Fibroblast of lung (primary cell): ENCODE measurements at regions not wholly inside any gene's neighbourhood (a gene's known extent, or its start where the extent isn't known, plus 50 kb on each side); places are given as distances from the start of the nearest gene placed in this dataset.

Experiments
- DNase-seq, 2 donors: peaks; one replicate each; pipeline versions ENCODE4 v3.0.0 to v3.0.0-alpha.2; 2010; ENCODE audit warnings: low read depth in 2 of 2
- H2AFZ ChIP-seq: 2 replicates; pipeline ENCODE4 v1.5.1; 2012; ENCODE audit warnings: low read length, control low read depth, inconsistent platforms
- H3K27ac ChIP-seq: 2 replicates; pipeline ENCODE4 v1.5.1; 2011; ENCODE audit warnings: low read length, control low read depth; ENCODE audit not compliant: insufficient read depth
- H3K27me3 ChIP-seq: 2 replicates; pipeline ENCODE4 v1.5.1; 2011; ENCODE audit warnings: mild to moderate bottlenecking, low read length; ENCODE audit not compliant: control insufficient read depth, insufficient read depth
- H3K36me3 ChIP-seq: 2 replicates; pipeline ENCODE4 v1.5.1; 2011; ENCODE audit warnings: low read length; ENCODE audit not compliant: control insufficient read depth, insufficient read depth
- H3K4me1 ChIP-seq: 2 replicates; pipeline ENCODE4 v1.5.1; 2011; ENCODE audit warnings: low read length; ENCODE audit not compliant: control insufficient read depth, insufficient read depth; ENCODE audit errors: extremely low read depth
- H3K4me2 ChIP-seq: 2 replicates; pipeline ENCODE4 v1.5.1; 2011; ENCODE audit warnings: low read length, control low read depth; ENCODE audit not compliant: insufficient read depth; ENCODE audit errors: extremely low read depth
- H3K4me3 ChIP-seq, 4 experiments: fragments of 200-600 bp in 1 of 4; sonication (generic) in 1 of 4; replicated peaks in 1 of 4; 2 replicates each; pipeline ENCODE4 v1.5.1; 2011 to 2016; ENCODE audit warnings: low read length in 4 of 4, low read depth in 3 of 4, mild to moderate bottlenecking in 3 of 4, control low read depth in 2 of 4, inconsistent platforms in 1 of 4, mixed read lengths in 1 of 4; ENCODE audit not compliant: insufficient read depth in 1 of 4; ENCODE audit errors: control extremely low read depth in 1 of 4
- H3K79me2 ChIP-seq: 2 replicates; pipeline ENCODE4 v1.5.1; 2012; ENCODE audit warnings: mild to moderate bottlenecking, low read length, inconsistent platforms; ENCODE audit not compliant: control insufficient read depth, insufficient read depth
- H3K9ac ChIP-seq: 2 replicates; pipeline ENCODE4 v1.5.1; 2011; ENCODE audit warnings: mild to moderate bottlenecking, low read length, control low read depth; ENCODE audit not compliant: insufficient read depth
- H3K9me3 ChIP-seq: 2 replicates; pipeline ENCODE4 v1.5.1; 2012; ENCODE audit warnings: low read depth, low read length; ENCODE audit not compliant: control insufficient read depth, insufficient read depth
- H4K20me1 ChIP-seq: 2 replicates; pipeline ENCODE4 v1.5.1; 2011; ENCODE audit warnings: low read length; ENCODE audit not compliant: control insufficient read depth, insufficient read depth; ENCODE audit errors: extremely low read depth
- EZH2 ChIP-seq: IDR thresholded peaks from 2 replicates; pipeline ENCODE4 v1.5.1; 2012; ENCODE audit warnings: low read length, control low read depth, mild to moderate bottlenecking; ENCODE audit errors: missing control alignments
- TF ChIP-seq, protein P1 (sequence below), 2 donors: IDR thresholded peaks in 1 of 2; conservative IDR thresholded peaks in 1 of 2; 1 replicate in 1 of 2; 2 replicates in 1 of 2; pipeline ENCODE4 v1.5.1; 2011 to 2012; ENCODE audit warnings: low read length in 2 of 2, control low read depth in 1 of 2, inconsistent platforms in 1 of 2, low read depth in 1 of 2, mild to moderate bottlenecking in 1 of 2

DNA sequence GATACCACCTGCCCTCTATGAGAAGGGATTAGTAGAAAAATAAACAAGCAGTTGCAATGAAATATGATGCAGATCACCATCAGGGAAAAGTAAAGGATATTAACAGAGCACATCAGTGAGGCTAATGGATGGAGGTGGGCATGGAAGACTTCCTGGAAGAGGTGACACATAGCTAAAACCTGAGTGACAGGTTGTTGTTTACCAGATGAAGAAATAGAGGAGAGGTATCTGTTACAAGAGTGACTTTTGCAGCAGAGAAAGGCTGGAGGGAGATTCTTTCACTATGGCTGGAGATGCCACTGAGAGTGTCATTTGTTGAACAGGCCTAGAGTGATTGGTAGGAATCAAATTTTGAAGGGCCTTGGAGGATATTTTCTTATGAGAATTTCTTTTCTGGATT lies 646.2 kb downstream of the GATA3 start:
- TF ChIP-seq, protein P1, sequence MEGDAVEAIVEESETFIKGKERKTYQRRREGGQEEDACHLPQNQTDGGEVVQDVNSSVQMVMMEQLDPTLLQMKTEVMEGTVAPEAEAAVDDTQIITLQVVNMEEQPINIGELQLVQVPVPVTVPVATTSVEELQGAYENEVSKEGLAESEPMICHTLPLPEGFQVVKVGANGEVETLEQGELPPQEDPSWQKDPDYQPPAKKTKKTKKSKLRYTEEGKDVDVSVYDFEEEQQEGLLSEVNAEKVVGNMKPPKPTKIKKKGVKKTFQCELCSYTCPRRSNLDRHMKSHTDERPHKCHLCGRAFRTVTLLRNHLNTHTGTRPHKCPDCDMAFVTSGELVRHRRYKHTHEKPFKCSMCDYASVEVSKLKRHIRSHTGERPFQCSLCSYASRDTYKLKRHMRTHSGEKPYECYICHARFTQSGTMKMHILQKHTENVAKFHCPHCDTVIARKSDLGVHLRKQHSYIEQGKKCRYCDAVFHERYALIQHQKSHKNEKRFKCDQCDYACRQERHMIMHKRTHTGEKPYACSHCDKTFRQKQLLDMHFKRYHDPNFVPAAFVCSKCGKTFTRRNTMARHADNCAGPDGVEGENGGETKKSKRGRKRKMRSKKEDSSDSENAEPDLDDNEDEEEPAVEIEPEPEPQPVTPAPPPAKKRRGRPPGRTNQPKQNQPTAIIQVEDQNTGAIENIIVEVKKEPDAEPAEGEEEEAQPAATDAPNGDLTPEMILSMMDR (conservative IDR thresholded peaks at IDR 0.05 in 1 of 2, IDR thresholded peaks at IDR 0.05 in 1 of 2; ENCODE audit: low read depth in 1 of 2, low read length in 2 of 2) = no peak
- TF ChIP-seq EZH2 = no peak
- Histone ChIP-seq H3K4me2 (no peak overlapping the region), H3K27ac (no peak overlapping the region), H3K4me3 (no peak overlapping the region), H3K79me2 (no peaks in the 10 kb centered on the region), H4K20me1 (no peaks in the 10 kb centered on the region), H2AFZ (no peak overlapping the region), H3K36me3 (no peaks in the 10 kb centered on the region), H3K4me1 (no peaks in the 10 kb centered on the region), H3K9ac (no peak overlapping the region), H3K27me3 (no peaks in the 10 kb centered on the region), H3K9me3 (no peaks in the 10 kb centered on the region)
- DNase-seq = no peak

DNA sequence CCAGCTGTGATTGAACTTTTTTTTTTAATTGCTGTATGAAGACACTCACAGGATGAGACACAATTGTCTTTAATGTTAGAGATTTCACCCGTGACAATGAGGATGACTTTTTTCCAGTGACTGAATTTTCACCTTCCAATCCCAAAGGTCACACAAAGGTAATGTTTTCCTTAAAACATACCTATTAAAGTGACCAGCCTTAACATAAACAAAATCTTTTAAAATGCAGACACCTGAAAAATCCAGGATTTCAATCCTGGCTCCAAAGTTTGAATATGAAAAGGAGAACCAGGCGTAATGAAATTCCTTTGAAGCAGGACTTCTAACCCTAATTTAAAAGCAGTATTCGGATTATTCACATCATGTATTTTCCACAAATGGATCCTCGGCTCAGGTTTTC lies 647.7 kb downstream of the GATA3 start:
- Histone ChIP-seq H2AFZ (no peak overlapping the region), H3K4me1 (no peaks in the 10 kb centered on the region), H3K79me2 (no peaks in the 10 kb centered on the region), H3K9ac (no peak overlapping the region), H3K36me3 (no peaks in the 10 kb centered on the region), H3K27me3 (no peaks in the 10 kb centered on the region), H3K4me3 (no peak overlapping the region), H3K4me2 (no peak overlapping the region), H3K27ac (no peak overlapping the region), H4K20me1 (no peaks in the 10 kb centered on the region), H3K9me3 (no peaks in the 10 kb centered on the region)
- TF ChIP-seq EZH2 = no peak
- TF ChIP-seq, protein P1 (conservative IDR thresholded peaks at IDR 0.05 in 1 of 2, IDR thresholded peaks at IDR 0.05 in 1 of 2; ENCODE audit: low read depth in 1 of 2, low read length in 2 of 2) = no peak
- no peak for DNase-seq

DNA sequence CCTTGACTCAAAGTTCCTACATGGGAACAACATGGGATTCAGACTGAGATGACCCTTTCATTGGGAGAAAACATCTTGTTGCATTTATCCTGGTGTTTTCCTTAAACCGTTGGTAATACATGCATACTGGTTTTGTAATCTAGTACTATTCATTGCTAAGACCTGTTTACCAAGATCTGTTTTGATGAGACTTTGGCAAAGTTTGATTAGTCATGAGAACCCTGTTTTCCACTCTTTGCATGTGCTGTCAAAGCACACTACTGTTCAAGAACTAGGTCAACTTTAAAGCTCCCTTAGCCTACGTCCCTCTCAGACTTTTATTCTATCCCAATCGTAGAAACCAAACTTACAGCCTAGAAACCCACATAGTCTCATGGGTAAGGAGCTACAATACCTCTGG lies 650.9 kb downstream of the GATA3 start:
- Histone ChIP-seq H3K9ac (no peak overlapping the region), H3K4me3 (no peak overlapping the region), H3K9me3 (no peaks in the 10 kb centered on the region), H3K27ac (no peak overlapping the region), H3K27me3 (no peaks in the 10 kb centered on the region), H3K4me1 (no peaks in the 10 kb centered on the region), H3K4me2 (no peak overlapping the region), H4K20me1 (no peaks in the 10 kb centered on the region), H3K79me2 (no peaks in the 10 kb centered on the region), H3K36me3 (no peaks in the 10 kb centered on the region), H2AFZ (no peak overlapping the region)
- TF ChIP-seq, protein P1 (conservative IDR thresholded peaks at IDR 0.05 in 1 of 2, IDR thresholded peaks at IDR 0.05 in 1 of 2; ENCODE audit: low read depth in 1 of 2, low read length in 2 of 2) = no peak
- TF ChIP-seq EZH2 = no peak
- no peak for DNase-seq
